H1 (cell line): ENCODE measurements at regions not wholly inside any gene's neighbourhood (a gene's known extent, or its start where the extent isn't known, plus 50 kb on each side); places are given as distances from the start of the nearest gene placed in this dataset.

Experiments
- CTCF ChIA-PET: fragments of 300-600 bp; sonication (Branson Sonifier 250); formaldehyde crosslinking; loops from one replicate; lab custom pipeline; 2021; ENCODE audit not compliant: partially characterized antibody; lab: Charles Lee
- POLR2A ChIA-PET: fragments of 300-600 bp; sonication (Branson Sonifier 250); formaldehyde crosslinking; loops from one replicate; lab custom pipeline; 2021; ENCODE audit warnings: inconsistent platforms; ENCODE audit not compliant: partially characterized antibody; lab: Charles Lee
- DNase-seq, 2 experiments: peaks; one replicate each; pipeline versions ENCODE4 v3.0.0 to v3.0.0-alpha.2; 2010 to 2022; ENCODE audit warnings: low spot score in 2 of 2, low read depth in 1 of 2, mixed read lengths in 1 of 2
- FAIRE-seq: peaks from 2 replicates; lab custom pipeline; 2011; peaks lifted over from hg19 to GRCh38; lab: Jason Lieb, UNC
- H2AFZ ChIP-seq: 2 replicates; pipeline ENCODE4 v1.8.1; 2012; ENCODE audit warnings: low read length, inconsistent platforms
- H2AK5ac ChIP-seq: 2 replicates; pipeline ENCODE4 v1.6.1; 2013; ENCODE audit warnings: low read depth, low read length
- H2BK120ac ChIP-seq: replicated peaks from 2 replicates; pipeline ENCODE3; 2013; ENCODE audit warnings: low read depth, low read length, inconsistent platforms
- H2BK12ac ChIP-seq: 2 replicates; pipeline ENCODE4 v1.6.1; 2013; ENCODE audit warnings: low read depth, low read length
- H2BK15ac ChIP-seq: 2 replicates; pipeline ENCODE4 v1.6.1; 2013; ENCODE audit warnings: low read length
- H2BK20ac ChIP-seq: 2 replicates; pipeline ENCODE4 v1.6.1; 2013; ENCODE audit warnings: low read length
- H2BK5ac ChIP-seq: 2 replicates; pipeline ENCODE4 v1.6.1; 2013; ENCODE audit warnings: low read depth, low read length
- H3K14ac ChIP-seq: 2 replicates; pipeline ENCODE4 v1.6.1; 2013; ENCODE audit warnings: inconsistent platforms; ENCODE audit not compliant: insufficient read length
- H3K18ac ChIP-seq: 2 replicates; pipeline ENCODE4 v1.6.1; 2013; ENCODE audit warnings: low read length; ENCODE audit errors: extremely low read depth
- H3K23ac ChIP-seq: 2 replicates; pipeline ENCODE4 v1.6.1; 2013; ENCODE audit warnings: inconsistent platforms; ENCODE audit not compliant: insufficient read length
- H3K23me2 ChIP-seq: 2 replicates; pipeline ENCODE4 v1.6.1; 2013; ENCODE audit warnings: low read depth, low read length
- H3K27ac ChIP-seq: 2 replicates; pipeline ENCODE4 v1.6.1; 2011; ENCODE audit warnings: low read depth, low read length, inconsistent platforms
- H3K27me3 ChIP-seq, 4 experiments: replicated peaks in 1 of 4; 1 replicate in 1 of 4; 2 replicates in 3 of 4; pipeline versions ENCODE4 v1.6.1 to v1.8.1; 2011 to 2013; ENCODE audit warnings: low read length in 3 of 4, mild to moderate bottlenecking in 3 of 4, inconsistent platforms in 2 of 4, mixed read lengths in 2 of 4, moderate library complexity in 1 of 4; ENCODE audit not compliant: control insufficient read depth in 3 of 4, insufficient read depth in 3 of 4; ENCODE audit errors: extremely low read depth in 1 of 4
- H3K36me3 ChIP-seq, 4 experiments: 2 replicates each; pipeline versions ENCODE4 v1.6.1 to v1.8.1; 2011 to 2013; ENCODE audit warnings: mild to moderate bottlenecking in 4 of 4, low read length in 3 of 4, moderate library complexity in 2 of 4, control low read depth in 1 of 4, inconsistent platforms in 1 of 4; ENCODE audit not compliant: insufficient read depth in 4 of 4, control insufficient read depth in 2 of 4
- H3K4ac ChIP-seq: replicated peaks from 2 replicates; pipeline ENCODE3; 2013; ENCODE audit warnings: low read length, low read depth, mixed read lengths, inconsistent platforms; ENCODE audit not compliant: insufficient read length
- H3K4me1 ChIP-seq, 4 experiments: replicated peaks in 1 of 4; 1 replicate in 1 of 4; 2 replicates in 3 of 4; pipeline versions ENCODE4 v1.6.1 to v1.8.1; 2011 to 2013; ENCODE audit warnings: low read length in 3 of 4, inconsistent platforms in 2 of 4, mixed read lengths in 1 of 4; ENCODE audit not compliant: insufficient read depth in 4 of 4, control insufficient read depth in 3 of 4
- H3K4me2 ChIP-seq, 2 experiments: 2 replicates each; pipeline versions ENCODE4 v1.6.1 to v1.8.1; 2011 to 2013; ENCODE audit warnings: low read depth in 2 of 2, low read length in 2 of 2, control low read depth in 1 of 2, inconsistent platforms in 1 of 2, mild to moderate bottlenecking in 1 of 2; ENCODE audit not compliant: insufficient read depth in 1 of 2
- H3K4me3 ChIP-seq, 4 experiments: fragments of 200-600, 300-600 bp in 1 of 4; sonication (generic), shearing (Covaris generic), sonication (Bioruptor Twin) in 1 of 4; 2 replicates each; pipeline versions ENCODE4 v1.5.1 to v1.8.1; 2011 to 2016; ENCODE audit warnings: low read length in 4 of 4, low read depth in 3 of 4, control low read depth in 2 of 4, inconsistent platforms in 2 of 4, mild to moderate bottlenecking in 2 of 4, mixed read lengths in 1 of 4, moderate library complexity in 1 of 4; ENCODE audit not compliant: insufficient read depth in 2 of 4; ENCODE audit errors: extremely low read depth in 1 of 4
- H3K56ac ChIP-seq: replicated peaks from 2 replicates; pipeline ENCODE3; 2013; ENCODE audit warnings: low read depth, mild to moderate bottlenecking, mixed read lengths, low read length, inconsistent platforms; ENCODE audit not compliant: insufficient read length
- H3K79me1 ChIP-seq: 2 replicates; pipeline ENCODE4 v1.6.1; 2013; ENCODE audit warnings: low read depth, low read length, control low read depth
- H3K79me2 ChIP-seq, 2 experiments: 2 replicates each; pipeline versions ENCODE4 v1.6.1 to v1.8.1; 2012 to 2013; ENCODE audit warnings: low read length in 2 of 2, mild to moderate bottlenecking in 2 of 2, inconsistent platforms in 1 of 2; ENCODE audit not compliant: insufficient read depth in 2 of 2, control insufficient read depth in 1 of 2
- H3K9ac ChIP-seq, 4 experiments: replicated peaks in 1 of 4; 1 replicate in 1 of 4; 2 replicates in 3 of 4; pipeline versions ENCODE4 v1.6.1 to v1.8.1; 2011 to 2013; ENCODE audit warnings: low read depth in 3 of 4, low read length in 3 of 4, control low read depth in 2 of 4, mild to moderate bottlenecking in 2 of 4, moderate library complexity in 2 of 4, inconsistent platforms in 1 of 4; ENCODE audit errors: extremely low read depth in 1 of 4
- H3K9me3 ChIP-seq, 2 experiments: 2 replicates each; pipeline versions ENCODE4 v1.6.1 to v1.8.1; 2012 to 2013; ENCODE audit warnings: mild to moderate bottlenecking in 2 of 2, moderate library complexity in 2 of 2, control low read depth in 1 of 2, inconsistent platforms in 1 of 2, low read depth in 1 of 2, low read length in 1 of 2, mixed read lengths in 1 of 2; ENCODE audit not compliant: insufficient read depth in 2 of 2
- H4K20me1 ChIP-seq, 2 experiments: replicated peaks in 1 of 2; 2 replicates each; pipeline versions ENCODE3 to v1.8.1; 2011 to 2013; ENCODE audit warnings: inconsistent platforms in 2 of 2, low read length in 2 of 2, mild to moderate bottlenecking in 1 of 2; ENCODE audit not compliant: insufficient read depth in 2 of 2, control insufficient read depth in 1 of 2
- H4K5ac ChIP-seq: 2 replicates; pipeline ENCODE4 v1.6.1; 2013; ENCODE audit warnings: low read length, low read depth, mixed read lengths, inconsistent platforms; ENCODE audit not compliant: insufficient read length
- H4K8ac ChIP-seq: 2 replicates; pipeline ENCODE4 v1.8.0; 2013; ENCODE audit warnings: mild to moderate bottlenecking, moderate library complexity, low read length, inconsistent platforms; ENCODE audit not compliant: insufficient read depth; ENCODE audit errors: extremely low read depth
- H4K91ac ChIP-seq: replicated peaks from 2 replicates; pipeline ENCODE3; 2013; ENCODE audit warnings: low read length, mixed read lengths, inconsistent platforms; ENCODE audit not compliant: insufficient read length
- TAF7 ChIP-seq: optimal IDR thresholded peaks from 2 replicates; pipeline ENCODE3; 2011; ENCODE audit warnings: low read depth, mild to moderate bottlenecking, inconsistent platforms, low read length, moderate library complexity, borderline replicate concordance
- WGBS, 2 experiments: shearing (Covaris generic) in 1 of 2; methylation state at CpG; one replicate each; pipeline versions ENCODE4 v1.1.6 to v1.1.7; 2013 to 2015; ENCODE audit warnings: low lambda C conversion rate in 2 of 2, mixed read lengths in 2 of 2, inconsistent platforms in 1 of 2, low coverage in 1 of 2, missing lambda C conversion rate in 1 of 2; ENCODE audit not compliant: insufficient replicate concordance in 2 of 2, insufficient coverage in 1 of 2, insufficient read length in 1 of 2; ENCODE audit errors: extremely low coverage in 1 of 2, missing lambda C conversion rate in 1 of 2; 5-methylcytosine and 5-hydroxymethylcytosine counted together

DNA sequence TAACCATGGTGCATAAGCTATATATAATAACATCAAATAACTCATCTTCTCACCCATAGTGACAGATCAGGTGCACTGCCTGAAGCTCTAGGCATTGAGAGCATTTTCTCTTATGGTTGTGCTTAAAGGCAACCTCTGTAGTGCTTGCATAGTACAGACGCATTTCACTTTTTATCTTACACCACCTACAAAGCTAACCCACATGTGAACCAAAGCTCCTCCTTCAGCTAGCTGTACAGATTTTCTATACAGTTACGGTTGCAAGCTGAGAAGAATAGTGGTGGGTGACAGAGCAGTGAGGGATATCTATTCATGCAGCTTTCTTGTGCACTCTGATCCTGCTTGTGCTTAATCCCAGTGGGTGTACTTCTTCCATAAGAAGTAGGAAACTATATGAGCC lies 1525.2 kb downstream of the STIM2 start:
- ChIA-PET CTCF (interaction anchor here (1.1 kb wide), 1 partner anchor 84 kb away, joined by 3 read pairs; no protein-coding TSS in a partner anchor), POLR2A (no interaction called here)
- no peak overlapping the region for H2AK5ac ChIP-seq
- H3K9ac ChIP-seq, result no peak overlapping the region
- FAIRE-seq (no peak), DNase-seq (no peak)
- TF ChIP-seq TAF7, result no peak
- H3K79me2 ChIP-seq, result no peaks in the 10 kb centered on the region
- H2BK12ac ChIP-seq, result no peak overlapping the region
- H3K23ac ChIP-seq, result no peak overlapping the region
- no peak overlapping the region for H3K27ac ChIP-seq
- 88% methylated on average over 2 of the region's 2 CpGs; no CpG with 5 or more reads in 1 of the 2 experiments for WGBS, 2 experiments
- no peak overlapping the region for H3K56ac ChIP-seq
- no peak overlapping the region for H3K14ac ChIP-seq
- H3K9me3 ChIP-seq, result no peaks in the 10 kb centered on the region
- no peak overlapping the region for H2BK20ac ChIP-seq
- H2AFZ ChIP-seq, result no peak overlapping the region
- no peaks in the 10 kb centered on the region for H3K36me3 ChIP-seq
- no peaks in the 10 kb centered on the region for H4K20me1 ChIP-seq
- no peak overlapping the region for H3K4me3 ChIP-seq
- H2BK5ac ChIP-seq, result no peak overlapping the region
- H3K4ac ChIP-seq, result no peak overlapping the region
- peaks cover 0 to 1% (median 0%) of the 10 kb centered on the region in 4 experiments; a peak in 1 of 7 replicates for H3K27me3 ChIP-seq
- no peak overlapping the region for H4K8ac ChIP-seq
- no peak overlapping the region for H4K5ac ChIP-seq
- H4K91ac ChIP-seq, result no peak overlapping the region
- no peak overlapping the region for H3K4me2 ChIP-seq
- H2BK120ac ChIP-seq, result no peak overlapping the region
- H2BK15ac ChIP-seq, result no peak overlapping the region
- H3K23me2 ChIP-seq, result no peaks in the 10 kb centered on the region
- no peak overlapping the region for H3K18ac ChIP-seq
- H3K79me1 ChIP-seq, result no peaks in the 10 kb centered on the region
- no peaks in the 10 kb centered on the region for H3K4me1 ChIP-seq
